OCI-LY1 (cell line): ENCODE measurements at regions not wholly inside any gene's neighbourhood (a gene's known extent, or its start where the extent isn't known, plus 50 kb on each side); places are given as distances from the start of the nearest gene placed in this dataset.

Experiments
- CTCF ChIP-seq: fragments of 200-600 bp; sonication (generic), shearing (Covaris generic); IDR thresholded peaks from 2 replicates; pipeline ENCODE4 v1.5.1; 2017; ENCODE audit warnings: mild to moderate bottlenecking, antibody characterized with exemption, low read length, moderate library complexity, mixed read lengths
- EZH2 ChIP-seq: fragments of 200-600 bp; sonication (generic), shearing (Covaris generic); IDR thresholded peaks from 2 replicates; pipeline ENCODE4 v1.8.0; 2017; ENCODE audit warnings: borderline replicate concordance, mixed run types, mild to moderate bottlenecking, antibody characterized with exemption, low read length, moderate library complexity, mixed read lengths

GRCh38 chr5:126280846-126281245 lies 142.4 kb upstream of the GRAMD2B start:
- no peak for TF ChIP-seq CTCF
- no peak for TF ChIP-seq EZH2
